Stimulated activated CD4-positive, alpha-beta T cell treated with anti-CD3 and anti-CD28 coated beads, Interleukin-12 subunit alpha, Interleukin-12 subunit beta, amount 100 ng/mL, for 48 hours (primary cell): ENCODE measurements at regions not wholly inside any gene's neighbourhood (a gene's known extent, or its start where the extent isn't known, plus 50 kb on each side); places are given as distances from the start of the nearest gene placed in this dataset.

ENCODE experiments used
- DNase-seq, 3 donors: peaks; one replicate each; pipeline ENCODE4 v3.0.0-alpha.2; 2020; ENCODE audit warnings: low read depth in 2 of 3, low spot score in 1 of 3

GRCh38 chr21:16345757-16346156 is 616.0 kb downstream of the USP25 start:
- DNase-seq: no peak

GRCh38 chr21:16347223-16347622 is 617.4 kb downstream of the USP25 start:
- DNase-seq: no peak

- DNase-seq: no peak
These were observed 624.0 kb downstream of the USP25 start for GRCh38 chr21:16353764-16354163.

- DNase-seq: no peak
These were observed 628.2 kb downstream of the USP25 start for GRCh38 chr21:16357994-16358393.

DNA sequence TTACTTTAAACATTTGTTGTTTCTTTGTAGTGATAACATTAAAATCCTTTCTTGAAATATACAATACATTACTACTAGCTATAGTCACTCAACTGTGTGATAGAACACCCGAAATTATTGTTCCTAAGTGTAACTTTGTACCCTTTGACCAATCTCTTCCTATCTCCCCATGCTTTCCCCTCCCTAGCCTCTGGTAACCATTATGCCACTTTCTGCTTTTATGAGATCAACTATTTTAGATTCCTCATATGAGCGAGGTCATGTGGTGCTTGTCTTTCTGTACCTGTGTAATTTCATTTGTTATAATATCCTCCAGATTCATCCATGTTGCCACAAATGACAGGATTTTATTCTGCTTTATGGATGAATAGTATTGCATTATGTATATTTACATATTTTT is 629.0 kb downstream of the USP25 start:
- DNase-seq: no peak

DNA sequence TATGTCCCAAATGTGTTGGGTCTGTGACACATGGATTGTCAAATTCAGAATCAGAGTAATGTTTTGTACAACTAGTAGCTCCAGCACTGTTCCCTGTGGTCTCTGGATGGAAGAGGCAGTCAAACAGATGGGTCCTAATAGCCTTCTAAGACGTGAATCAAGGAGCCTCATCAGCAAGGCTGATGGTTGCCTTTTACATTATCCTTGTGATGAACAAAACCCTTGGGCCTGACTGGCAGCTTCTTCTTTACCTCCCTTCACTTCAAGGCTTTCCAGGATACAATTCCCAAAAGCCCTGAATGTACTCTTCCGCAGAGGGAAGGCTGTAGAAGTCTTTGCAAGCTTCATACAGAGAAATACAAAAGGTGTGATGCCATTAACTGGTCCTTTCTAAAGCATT is 633.3 kb downstream of the USP25 start:
- no peak for DNase-seq

DNA sequence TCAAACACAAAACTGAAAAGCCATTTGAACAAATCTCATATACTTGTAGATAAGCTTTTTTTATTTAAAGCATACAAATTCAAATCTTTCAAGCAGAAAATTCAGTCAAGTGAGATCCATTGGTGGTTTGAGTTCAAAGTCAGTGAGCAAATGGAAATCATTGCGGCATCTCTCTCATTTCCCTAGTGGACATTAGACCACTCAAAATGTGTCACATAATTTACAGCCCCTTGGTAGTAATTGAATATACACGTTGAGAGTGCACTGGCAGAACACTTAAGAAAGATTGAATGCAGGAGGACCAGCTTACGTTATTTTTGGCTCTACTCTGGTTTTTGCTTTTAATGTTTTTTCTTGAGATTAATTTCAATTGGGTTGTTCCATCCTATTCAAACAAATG is 633.7 kb downstream of the USP25 start:
- DNase-seq: no peak

- DNase-seq: no peak
These were observed 636.4 kb downstream of the USP25 start for GRCh38 chr21:16366207-16366606.

GRCh38 chr21:16367079-16367478 is 637.3 kb downstream of the USP25 start:
- DNase-seq: no peak

- DNase-seq: no peak
These were observed 640.4 kb downstream of the USP25 start for GRCh38 chr21:16370186-16370585.

- DNase-seq: no peak
These were observed 642.8 kb downstream of the USP25 start for GRCh38 chr21:16372586-16372985.

GRCh38 chr21:16376673-16377072 is 646.9 kb downstream of the USP25 start:
- no peak for DNase-seq

- DNase-seq: no peak
These were observed 647.4 kb downstream of the USP25 start for GRCh38 chr21:16377120-16377658.

- DNase-seq: no peak
These were observed 648.1 kb downstream of the USP25 start for GRCh38 chr21:16377857-16378256.

GRCh38 chr21:16378525-16378924 is 648.7 kb downstream of the USP25 start:
- DNase-seq: no peak

DNA sequence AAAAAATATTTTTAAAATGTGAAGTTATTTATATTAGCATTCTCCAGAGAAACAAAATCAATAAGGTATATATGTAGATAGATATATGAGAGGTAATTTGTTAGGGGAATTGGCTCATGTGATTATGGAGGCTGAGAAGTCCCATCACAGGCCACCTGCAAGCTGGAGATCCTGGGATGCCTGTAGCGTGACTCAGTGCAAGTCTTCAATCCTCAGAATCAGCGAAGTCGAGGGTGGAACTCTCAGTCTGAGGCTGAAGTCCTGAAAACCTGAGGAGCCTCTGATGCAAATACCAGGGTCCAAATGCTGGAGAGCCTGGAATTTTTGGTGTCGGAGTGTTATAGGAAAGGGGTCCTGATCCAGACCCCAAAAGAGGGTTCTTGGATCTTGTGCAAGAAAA is 658.5 kb downstream of the USP25 start:
- no peak for DNase-seq

DNA sequence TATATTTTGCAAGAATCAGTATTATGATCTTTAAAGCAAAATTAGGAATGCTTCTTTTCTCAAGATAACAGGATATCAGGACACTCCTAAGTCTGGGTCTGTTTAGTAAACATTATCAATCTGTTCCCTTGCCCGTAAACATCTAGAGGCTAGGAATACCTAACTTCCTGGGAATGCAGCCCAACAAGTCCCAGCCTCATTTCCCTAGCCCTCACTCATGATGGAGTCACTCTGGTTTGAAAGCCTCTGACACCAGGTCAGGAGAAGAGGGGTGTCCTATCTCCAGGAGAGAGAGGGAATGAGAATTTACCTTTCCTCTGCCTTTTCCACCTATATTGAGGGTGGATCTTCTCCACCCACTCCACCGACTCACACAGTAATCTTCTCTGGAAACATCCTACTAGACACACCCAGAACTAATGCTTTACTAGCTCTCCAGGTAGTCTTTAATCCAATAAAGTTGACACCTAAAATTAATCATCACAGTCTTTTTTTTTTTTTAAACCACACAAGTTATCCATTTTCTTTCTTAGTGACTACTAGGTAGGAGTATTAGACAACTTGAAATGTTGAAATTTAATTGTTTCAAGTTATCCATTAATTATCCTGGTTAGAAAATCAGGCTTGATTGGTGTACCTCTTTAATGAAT is 659.3 kb downstream of the USP25 start:
- no peak for DNase-seq

- DNase-seq: no peak
These were observed 659.9 kb downstream of the USP25 start for GRCh38 chr21:16389643-16390042.

- DNase-seq: no peak
These were observed 665.5 kb downstream of the USP25 start for GRCh38 chr21:16395285-16395684.

DNA sequence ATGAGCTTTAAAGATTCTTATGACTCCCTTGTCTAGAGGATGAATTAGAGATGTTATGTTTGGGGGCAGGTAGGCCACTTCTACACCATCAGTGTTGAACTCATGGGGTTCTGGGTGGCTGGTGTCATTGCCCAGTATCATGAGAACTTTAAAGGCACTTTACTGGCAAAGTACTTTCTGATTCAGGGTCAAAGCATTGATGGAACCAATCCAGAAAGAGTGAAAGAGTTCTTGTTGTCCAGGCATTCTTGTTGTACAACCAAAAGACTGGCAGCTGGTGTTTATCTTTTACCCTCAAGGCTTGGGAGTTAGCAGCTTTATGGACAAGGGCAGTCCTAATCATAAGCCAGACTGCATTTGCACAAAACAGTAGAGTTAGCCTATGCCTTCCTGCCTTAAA is 673.0 kb downstream of the USP25 start:
- DNase-seq: no peak

GRCh38 chr21:16404776-16405175 is 675.0 kb downstream of the USP25 start:
- no peak for DNase-seq

DNA sequence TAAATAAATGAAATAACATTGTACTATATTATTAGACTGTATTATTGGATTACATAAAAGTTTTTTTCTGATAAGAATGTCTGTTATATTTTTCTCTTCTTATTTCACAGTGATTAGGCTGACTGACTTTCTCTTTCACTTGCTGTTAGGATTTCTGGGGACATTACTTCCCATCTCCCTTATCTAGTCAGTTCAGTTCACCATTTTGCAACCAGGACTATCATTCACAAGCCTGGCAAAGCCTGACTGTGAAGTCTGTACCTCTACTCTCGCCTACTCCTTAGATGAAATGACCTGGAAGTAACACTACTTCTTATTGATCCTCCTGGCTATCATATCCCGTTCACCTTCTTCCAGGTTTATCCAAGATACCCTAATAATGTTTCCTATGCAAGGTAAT is 676.6 kb downstream of the USP25 start:
- DNase-seq: no peak
